Left lung (tissue), 4 donors: ENCODE measurements at regions not wholly inside any gene's neighbourhood (a gene's known extent, or its start where the extent isn't known, plus 50 kb on each side); places are given as distances from the start of the nearest gene placed in this dataset.

ENCODE experiments used
- ATAC-seq: fragments of 200-7000 bp; cut with Tn5 transposase; one replicate; pipeline ENCODE4 v1.9.1; 2020; ENCODE audit warnings: moderate library complexity
- DNase-seq, 4 donors: peaks; one replicate each; pipeline ENCODE4 v3.0.0-alpha.2; 2013 to 2020
- H3K27ac ChIP-seq, 2 donors: fragments of 200-600 bp; sonication (generic) in 1 of 2; one replicate each; pipeline versions ENCODE4 v1.5.0 to v1.8.0; 2020 to 2021
- H3K27me3 ChIP-seq, 2 donors: fragments of 200-600 bp; sonication (generic) in 1 of 2; one replicate each; pipeline versions ENCODE4 v1.5.0 to v1.8.0; 2020 to 2021
- H3K36me3 ChIP-seq, 2 donors: fragments of 200-600 bp; sonication (generic) in 1 of 2; one replicate each; pipeline versions ENCODE4 v1.5.0 to v1.8.0; 2020 to 2021
- H3K4me1 ChIP-seq, 2 donors: fragments of 200-600 bp; one replicate each; pipeline ENCODE4 v1.8.0; 2021
- H3K4me3 ChIP-seq, 2 donors: fragments of 200-600 bp; sonication (generic) in 1 of 2; one replicate each; pipeline versions ENCODE4 v1.5.0 to v1.8.0; 2020 to 2021; ENCODE audit warnings: mild to moderate bottlenecking in 1 of 2
- H3K9me3 ChIP-seq, 2 donors: fragments of 200-600 bp; sonication (generic) in 1 of 2; one replicate each; pipeline versions ENCODE4 v1.5.0 to v1.8.0; 2020 to 2021
- CTCF ChIP-seq, 2 donors: fragments of 200-600 bp; sonication (generic) in 1 of 2; IDR thresholded peaks; one replicate each; pipeline versions ENCODE4 v1.5.0 to v1.8.0; 2021; ENCODE audit warnings: antibody characterized with exemption in 2 of 2
- intact Hi-C, 2 donors: fragments of 100-400 bp; cut with DNase I; formaldehyde crosslinking; loops; one replicate each; pipeline versions ENCODE4 v1.11.2 to v1.14.2; 2022
- donor health status: DM: no; HTN: yes; CAD: no.
- donor health status: DM: no; HTN: no; CAD: no.

- Histone ChIP-seq H3K4me3 (no peak overlapping the region), H3K27ac (no peak overlapping the region), H3K4me1 (peaks cover 0 to 5% of the 10 kb centered on the region in 2 donors), H3K9me3 (peaks cover 0 to 4% of the 10 kb centered on the region in 2 donors), H3K36me3 (no peaks in the 10 kb centered on the region), H3K27me3 (no peaks in the 10 kb centered on the region)
- DNase-seq (no peak), ATAC-seq (peak; percentile 43)
- intact Hi-C loops = no loop called here
- TF ChIP-seq CTCF (IDR thresholded peaks at IDR 0.05) = no peak
Observed at GRCh38 chr17:77301694-77302266, 161.0 kb downstream of the SEC14L1 start.

- intact Hi-C loops = no loop called here
- no peak overlapping the region for H3K4me3 ChIP-seq
- no peak for TF ChIP-seq CTCF (IDR thresholded peaks at IDR 0.05)
- no peak overlapping the region for H3K27ac ChIP-seq
- no peaks in the 10 kb centered on the region for H3K27me3 ChIP-seq
- H3K36me3 ChIP-seq = no peaks in the 10 kb centered on the region
- ATAC-seq (no peak), DNase-seq (no peak)
- H3K9me3 ChIP-seq = peaks cover 0 to 4% of the 10 kb centered on the region in 2 donors
- peaks cover 0 to 5% of the 10 kb centered on the region in 2 donors for H3K4me1 ChIP-seq
Observed at GRCh38 chr17:77302682-77303081, 161.9 kb downstream of the SEC14L1 start.

- no peaks in the 10 kb centered on the region for H3K36me3 ChIP-seq
- no peak overlapping the region for H3K27ac ChIP-seq
- ATAC-seq (no peak), DNase-seq (no peak)
- no peak overlapping the region for H3K4me3 ChIP-seq
- TF ChIP-seq CTCF (IDR thresholded peaks at IDR 0.05) = no peak
- H3K27me3 ChIP-seq = no peaks in the 10 kb centered on the region
- H3K9me3 ChIP-seq = peaks cover 0 to 4% of the 10 kb centered on the region in 2 donors
- H3K4me1 ChIP-seq = peaks cover 0 to 12% of the 10 kb centered on the region in 2 donors
- intact Hi-C loops = no loop called here
Observed at GRCh38 chr17:77303620-77304019, 162.9 kb downstream of the SEC14L1 start.

GRCh38 chr17:77304051-77304745 is 163.4 kb downstream of the SEC14L1 start:
- Histone ChIP-seq H3K9me3 (no peaks in the 10 kb centered on the region), H3K4me3 (no peak overlapping the region), H3K4me1 (peaks cover 0 to 18% of the 10 kb centered on the region in 2 donors), H3K27me3 (no peaks in the 10 kb centered on the region), H3K27ac (no peak overlapping the region), H3K36me3 (no peaks in the 10 kb centered on the region)
- ATAC-seq (no peak), DNase-seq (no peak)
- intact Hi-C loops = no loop called here
- TF ChIP-seq CTCF (IDR thresholded peaks at IDR 0.05) = no peak

- Histone ChIP-seq H3K36me3 (no peaks in the 10 kb centered on the region), H3K27me3 (no peaks in the 10 kb centered on the region), H3K9me3 (no peaks in the 10 kb centered on the region), H3K4me1 (peaks cover 0 to 24% of the 10 kb centered on the region in 2 donors), H3K4me3 (no peak overlapping the region), H3K27ac (no peak overlapping the region)
- DNase-seq (no peak), ATAC-seq (no peak)
- intact Hi-C loops = no loop called here
- no peak for TF ChIP-seq CTCF (IDR thresholded peaks at IDR 0.05)
Observed at GRCh38 chr17:77304746-77305473, 164.1 kb downstream of the SEC14L1 start.
